Lung (tissue), 11 donors: ENCODE measurements at regions not wholly inside any gene's neighbourhood (a gene's known extent, or its start where the extent isn't known, plus 50 kb on each side); places are given as distances from the start of the nearest gene placed in this dataset.

ENCODE experiments used
- ATAC-seq: fragments of 200-7000 bp; cut with Tn5 transposase; one replicate; pipeline ENCODE4 v1.9.1; 2020; ENCODE audit warnings: moderate number of reproducible peaks; ENCODE audit not compliant: insufficient read depth, low FRiP score
- DNase-seq, 3 donors: peaks; one replicate each; pipeline ENCODE4 v3.0.0-alpha.2; 2013 to 2017
- H3K27ac ChIP-seq, 2 donors: one replicate each; pipeline ENCODE4 v1.5.1; 2013; ENCODE audit warnings: mild to moderate bottlenecking in 2 of 2, moderate library complexity in 2 of 2, control low read depth in 1 of 2, inconsistent platforms in 1 of 2, low read depth in 1 of 2, low read length in 1 of 2
- H3K27me3 ChIP-seq, 3 donors: one replicate each; pipeline ENCODE4 v1.5.1; 2013; ENCODE audit warnings: low read length in 2 of 3; ENCODE audit not compliant: control insufficient read depth in 3 of 3, insufficient read depth in 3 of 3
- H3K36me3 ChIP-seq, 4 donors: one replicate each; pipeline ENCODE4 v1.5.1; 2013; ENCODE audit warnings: low read length in 4 of 4, mild to moderate bottlenecking in 1 of 4, moderate library complexity in 1 of 4; ENCODE audit not compliant: control insufficient read depth in 4 of 4, insufficient read depth in 4 of 4
- H3K4me1 ChIP-seq, 5 donors: one replicate each; pipeline ENCODE4 v1.5.1; 2013; ENCODE audit warnings: low read length in 5 of 5, mild to moderate bottlenecking in 2 of 5, moderate library complexity in 1 of 5; ENCODE audit not compliant: control insufficient read depth in 5 of 5, insufficient read depth in 5 of 5
- H3K4me3 ChIP-seq: one replicate; pipeline ENCODE4 v1.5.1; 2013; ENCODE audit warnings: mild to moderate bottlenecking, control low read depth, moderate library complexity
- H3K9ac ChIP-seq, 2 donors: one replicate each; pipeline ENCODE4 v1.5.1; 2013; ENCODE audit warnings: low read length in 2 of 2, control low read depth in 1 of 2; ENCODE audit not compliant: insufficient read depth in 1 of 2
- H3K9me3 ChIP-seq, 4 donors: one replicate each; pipeline ENCODE4 v1.5.1; 2013; ENCODE audit warnings: low read length in 3 of 4, mild to moderate bottlenecking in 1 of 4, moderate library complexity in 1 of 4; ENCODE audit not compliant: control insufficient read depth in 4 of 4, insufficient read depth in 3 of 4
- CTCF ChIP-seq: IDR thresholded peaks from 2 replicates; pipeline ENCODE4 v1.5.1; 2012; ENCODE audit warnings: mild to moderate bottlenecking; ENCODE audit errors: control extremely low read depth, extremely low read depth
- WGBS, 2 donors: extraction: QIAGEN DNeasy Blood & Tissue Kit; methylation state at CpG; one replicate each; pipeline ENCODE4 v1.1.7; 2013; 5-methylcytosine and 5-hydroxymethylcytosine counted together
- donor health status: control.
- donor health status: control.
- donor health status: Bipolar disorder and iron deficiency.
- donor health status: healthy.
- donor health status: DM: yes; HTN: yes; CAD: no.

- peak in 2 of 3 donors; percentile 71 to 73 for DNase-seq
- no peak for ATAC-seq
Observed at GRCh38 chr5:68139611-68140441, 75.7 kb upstream of the PIK3R1 start.

GRCh38 chr5:68137511-68138140, 77.9 kb upstream of the PIK3R1 start:
- no peaks in the 10 kb centered on the region for H3K36me3 ChIP-seq
- peaks cover 0 to 26% (median 4%) of the 10 kb centered on the region in 5 donors for H3K4me1 ChIP-seq
- no peak overlapping the region for H3K4me3 ChIP-seq
- H3K27ac ChIP-seq: no peak overlapping the region
- H3K9ac ChIP-seq: no peak overlapping the region
- peak in 2 of 3 donors; percentile 35 to 45 for DNase-seq
- H3K27me3 ChIP-seq: no peaks in the 10 kb centered on the region
- no peak for TF ChIP-seq CTCF
- WGBS, 2 donors: 79 to 80% methylated on average over 2 of the region's 2 CpGs
- no peaks in the 10 kb centered on the region for H3K9me3 ChIP-seq
- no peak for ATAC-seq

More at GRCh38 chr5:68139611-68140441, 75.7 kb upstream of the PIK3R1 start:
- Histone ChIP-seq H3K36me3 (no peaks in the 10 kb centered on the region), H3K9me3 (no peaks in the 10 kb centered on the region), H3K4me1 (peaks cover 0 to 26% (median 4%) of the 10 kb centered on the region in 5 donors), H3K27ac (no peak overlapping the region), H3K9ac (peak overlapping the region in 1 of 2 donors; percentile 54), H3K4me3 (no peak overlapping the region), H3K27me3 (no peaks in the 10 kb centered on the region)
- TF ChIP-seq CTCF: no peak
- WGBS, 2 donors: 73 to 78% methylated on average over 3 of the region's 3 CpGs

- peaks cover 0 to 12% (median 0%) of the 10 kb centered on the region in 5 donors for H3K4me1 ChIP-seq
- H3K9ac ChIP-seq: no peak overlapping the region
- H3K4me3 ChIP-seq: no peak overlapping the region
- no peak for DNase-seq
- H3K9me3 ChIP-seq: no peaks in the 10 kb centered on the region
- no peak for TF ChIP-seq CTCF
- H3K27me3 ChIP-seq: no peaks in the 10 kb centered on the region
- no peak overlapping the region for H3K27ac ChIP-seq
- no peak for ATAC-seq
- WGBS, 2 donors: 84 to 90% methylated on average over 5 of the region's 5 CpGs
- no peaks in the 10 kb centered on the region for H3K36me3 ChIP-seq
Observed at GRCh38 chr5:68134669-68135313, 80.8 kb upstream of the PIK3R1 start.
